ENCODE measurements at regions not wholly inside any gene's neighbourhood (a gene's known extent, or its start where the extent isn't known, plus 50 kb on each side); places are given as distances from the start of the nearest gene placed in this dataset.

DNA sequence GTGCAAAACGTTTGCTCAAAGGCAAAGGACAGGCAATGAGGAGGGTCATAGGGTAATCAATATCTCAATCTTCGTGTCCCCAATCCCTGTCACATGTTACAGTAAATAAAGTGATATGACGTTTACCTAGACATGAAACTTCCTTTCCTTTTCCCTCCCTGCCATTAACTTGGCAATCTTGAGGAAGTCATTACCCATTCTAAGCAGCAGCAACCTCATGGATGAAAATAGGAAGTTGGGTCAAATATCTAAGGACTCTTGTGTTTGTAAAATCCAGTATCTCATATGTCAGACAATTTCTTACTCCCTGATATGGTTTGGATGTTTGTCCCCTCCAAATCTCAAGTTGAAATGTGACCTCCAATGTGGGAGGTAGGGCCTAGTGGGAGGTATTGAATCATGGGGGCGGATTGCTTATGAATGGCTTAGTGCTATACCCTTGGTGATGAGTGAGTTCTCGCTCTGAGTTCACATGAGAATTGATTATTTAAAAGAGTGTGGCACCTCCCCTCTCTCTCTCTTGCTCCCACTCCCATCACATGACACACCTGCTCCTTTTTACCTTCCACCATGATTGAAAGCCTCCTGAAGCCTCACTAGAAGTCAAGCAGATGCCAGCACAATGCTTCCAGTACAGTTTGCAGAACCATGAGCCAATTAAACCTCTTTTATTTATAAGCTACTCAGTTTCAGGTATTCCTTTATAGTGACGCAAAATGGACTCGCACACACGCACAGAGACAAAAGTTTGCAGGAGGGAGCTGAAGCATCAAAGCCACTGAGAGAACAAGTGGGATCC lies 545.9 kb upstream of the JARID2 start (continued):
- TF ChIP-seq CTCF (conservative IDR thresholded peaks at IDR 0.05; ENCODE audit: low read depth in 2 of 2): no peak
- TF ChIP-seq EZH2 (IDR thresholded peaks at IDR 0.05; ENCODE audit: low read depth, unreplicated experiment): no peak
- no peak for TF ChIP-seq POLR2AphosphoS5 (IDR thresholded peaks at IDR 0.05; ENCODE audit: low read depth)

DNA sequence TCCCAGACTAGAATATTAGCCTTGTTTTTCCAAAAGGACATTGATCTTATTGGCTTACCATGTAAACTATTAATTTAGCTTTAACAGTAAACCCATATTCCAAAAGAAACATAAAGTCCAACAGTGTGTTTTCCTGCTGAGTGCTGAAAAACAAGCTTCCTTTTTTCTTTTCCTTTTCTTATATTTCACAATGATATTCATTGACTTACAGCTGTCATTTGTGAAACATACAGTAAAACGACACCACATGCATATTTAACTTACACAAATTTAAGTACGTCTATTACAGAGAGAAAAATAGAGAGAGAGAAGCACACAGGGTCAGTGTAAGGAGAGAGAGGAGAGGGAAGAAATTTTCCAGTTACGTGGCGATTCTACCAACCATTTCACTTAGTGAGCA lies 543.9 kb upstream of the JARID2 start:
- Mint-ChIP-seq H3K4me3 (no peak overlapping the region), H3K27me3 (ENCODE audit: insufficient read depth, low read depth, poor library complexity) (peaks cover 2% of the 10 kb centered on the region), H3K27ac (no peak overlapping the region), H3K4me1 (no peaks in the 10 kb centered on the region; the same call in 2 of the 3 replicates), H3K36me3 (ENCODE audit: low read depth) (no peaks in the 10 kb centered on the region), H3K9me3 (peaks cover 6% of the 10 kb centered on the region)
- H3K4me1 ChIP-seq (ENCODE audit: insufficient read depth): 0 out of 2 replicates have a peak, but pooled peaks cover 6% of the 10 kb centered on the region
- H3K36me3 ChIP-seq (ENCODE audit: insufficient read depth): no peaks in the 10 kb centered on the region
- 0 out of 2 replicates have a peak, but pooled peaks cover 4% of the 10 kb centered on the region for H3K9me2 ChIP-seq (ENCODE audit: insufficient read depth)
- no peak for DNase-seq (ENCODE audit: low spot score)
- H3F3A ChIP-seq (replicated peaks; ENCODE audit: low read depth): no peaks in the 10 kb centered on the region
- no peak overlapping the region for H3K4me3 ChIP-seq
- TF ChIP-seq EZH2phosphoT487 (IDR thresholded peaks at IDR 0.05; ENCODE audit: unreplicated experiment) (no peak), STAT1 (IDR thresholded peaks at IDR 0.05; ENCODE audit: unreplicated experiment) (no peak), NANOG (IDR thresholded peaks at IDR 0.05; ENCODE audit: borderline replicate concordance) (no peak), POLR2AphosphoS5 (IDR thresholded peaks at IDR 0.05; ENCODE audit: low read depth) (no peak)
- TF ChIP-seq, protein P1, sequence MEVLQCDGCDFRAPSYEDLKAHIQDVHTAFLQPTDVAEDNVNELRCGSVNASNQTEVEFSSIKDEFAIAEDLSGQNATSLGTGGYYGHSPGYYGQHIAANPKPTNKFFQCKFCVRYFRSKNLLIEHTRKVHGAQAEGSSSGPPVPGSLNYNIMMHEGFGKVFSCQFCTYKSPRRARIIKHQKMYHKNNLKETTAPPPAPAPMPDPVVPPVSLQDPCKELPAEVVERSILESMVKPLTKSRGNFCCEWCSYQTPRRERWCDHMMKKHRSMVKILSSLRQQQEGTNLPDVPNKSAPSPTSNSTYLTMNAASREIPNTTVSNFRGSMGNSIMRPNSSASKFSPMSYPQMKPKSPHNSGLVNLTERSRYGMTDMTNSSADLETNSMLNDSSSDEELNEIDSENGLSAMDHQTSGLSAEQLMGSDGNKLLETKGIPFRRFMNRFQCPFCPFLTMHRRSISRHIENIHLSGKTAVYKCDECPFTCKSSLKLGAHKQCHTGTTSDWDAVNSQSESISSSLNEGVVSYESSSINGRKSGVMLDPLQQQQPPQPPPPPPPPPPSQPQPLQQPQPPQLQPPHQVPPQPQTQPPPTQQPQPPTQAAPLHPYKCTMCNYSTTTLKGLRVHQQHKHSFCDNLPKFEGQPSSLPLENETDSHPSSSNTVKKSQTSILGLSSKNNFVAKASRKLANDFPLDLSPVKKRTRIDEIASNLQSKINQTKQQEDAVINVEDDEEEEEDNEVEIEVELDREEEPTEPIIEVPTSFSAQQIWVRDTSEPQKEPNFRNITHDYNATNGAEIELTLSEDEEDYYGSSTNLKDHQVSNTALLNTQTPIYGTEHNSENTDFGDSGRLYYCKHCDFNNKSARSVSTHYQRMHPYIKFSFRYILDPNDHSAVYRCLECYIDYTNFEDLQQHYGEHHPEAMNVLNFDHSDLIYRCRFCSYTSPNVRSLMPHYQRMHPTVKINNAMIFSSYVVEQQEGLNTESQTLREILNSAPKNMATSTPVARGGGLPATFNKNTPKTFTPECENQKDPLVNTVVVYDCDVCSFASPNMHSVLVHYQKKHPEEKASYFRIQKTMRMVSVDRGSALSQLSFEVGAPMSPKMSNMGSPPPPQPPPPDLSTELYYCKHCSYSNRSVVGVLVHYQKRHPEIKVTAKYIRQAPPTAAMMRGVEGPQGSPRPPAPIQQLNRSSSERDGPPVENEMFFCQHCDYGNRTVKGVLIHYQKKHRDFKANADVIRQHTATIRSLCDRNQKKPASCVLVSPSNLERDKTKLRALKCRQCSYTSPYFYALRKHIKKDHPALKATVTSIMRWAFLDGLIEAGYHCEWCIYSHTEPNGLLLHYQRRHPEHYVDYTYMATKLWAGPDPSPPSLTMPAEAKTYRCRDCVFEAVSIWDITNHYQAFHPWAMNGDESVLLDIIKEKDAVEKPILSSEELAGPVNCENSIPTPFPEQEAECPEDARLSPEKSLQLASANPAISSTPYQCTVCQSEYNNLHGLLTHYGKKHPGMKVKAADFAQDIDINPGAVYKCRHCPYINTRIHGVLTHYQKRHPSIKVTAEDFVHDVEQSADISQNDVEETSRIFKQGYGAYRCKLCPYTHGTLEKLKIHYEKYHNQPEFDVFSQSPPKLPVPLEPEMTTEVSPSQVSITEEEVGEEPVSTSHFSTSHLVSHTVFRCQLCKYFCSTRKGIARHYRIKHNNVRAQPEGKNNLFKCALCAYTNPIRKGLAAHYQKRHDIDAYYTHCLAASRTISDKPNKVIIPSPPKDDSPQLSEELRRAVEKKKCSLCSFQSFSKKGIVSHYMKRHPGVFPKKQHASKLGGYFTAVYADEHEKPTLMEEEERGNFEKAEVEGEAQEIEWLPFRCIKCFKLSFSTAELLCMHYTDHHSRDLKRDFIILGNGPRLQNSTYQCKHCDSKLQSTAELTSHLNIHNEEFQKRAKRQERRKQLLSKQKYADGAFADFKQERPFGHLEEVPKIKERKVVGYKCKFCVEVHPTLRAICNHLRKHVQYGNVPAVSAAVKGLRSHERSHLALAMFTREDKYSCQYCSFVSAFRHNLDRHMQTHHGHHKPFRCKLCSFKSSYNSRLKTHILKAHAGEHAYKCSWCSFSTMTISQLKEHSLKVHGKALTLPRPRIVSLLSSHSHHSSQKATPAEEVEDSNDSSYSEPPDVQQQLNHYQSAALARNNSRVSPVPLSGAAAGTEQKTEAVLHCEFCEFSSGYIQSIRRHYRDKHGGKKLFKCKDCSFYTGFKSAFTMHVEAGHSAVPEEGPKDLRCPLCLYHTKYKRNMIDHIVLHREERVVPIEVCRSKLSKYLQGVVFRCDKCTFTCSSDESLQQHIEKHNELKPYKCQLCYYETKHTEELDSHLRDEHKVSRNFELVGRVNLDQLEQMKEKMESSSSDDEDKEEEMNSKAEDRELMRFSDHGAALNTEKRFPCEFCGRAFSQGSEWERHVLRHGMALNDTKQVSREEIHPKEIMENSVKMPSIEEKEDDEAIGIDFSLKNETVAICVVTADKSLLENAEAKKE (CRISPR knock-in tag; IDR thresholded peaks at IDR 0.05): no peak
- TF ChIP-seq, protein P2, sequence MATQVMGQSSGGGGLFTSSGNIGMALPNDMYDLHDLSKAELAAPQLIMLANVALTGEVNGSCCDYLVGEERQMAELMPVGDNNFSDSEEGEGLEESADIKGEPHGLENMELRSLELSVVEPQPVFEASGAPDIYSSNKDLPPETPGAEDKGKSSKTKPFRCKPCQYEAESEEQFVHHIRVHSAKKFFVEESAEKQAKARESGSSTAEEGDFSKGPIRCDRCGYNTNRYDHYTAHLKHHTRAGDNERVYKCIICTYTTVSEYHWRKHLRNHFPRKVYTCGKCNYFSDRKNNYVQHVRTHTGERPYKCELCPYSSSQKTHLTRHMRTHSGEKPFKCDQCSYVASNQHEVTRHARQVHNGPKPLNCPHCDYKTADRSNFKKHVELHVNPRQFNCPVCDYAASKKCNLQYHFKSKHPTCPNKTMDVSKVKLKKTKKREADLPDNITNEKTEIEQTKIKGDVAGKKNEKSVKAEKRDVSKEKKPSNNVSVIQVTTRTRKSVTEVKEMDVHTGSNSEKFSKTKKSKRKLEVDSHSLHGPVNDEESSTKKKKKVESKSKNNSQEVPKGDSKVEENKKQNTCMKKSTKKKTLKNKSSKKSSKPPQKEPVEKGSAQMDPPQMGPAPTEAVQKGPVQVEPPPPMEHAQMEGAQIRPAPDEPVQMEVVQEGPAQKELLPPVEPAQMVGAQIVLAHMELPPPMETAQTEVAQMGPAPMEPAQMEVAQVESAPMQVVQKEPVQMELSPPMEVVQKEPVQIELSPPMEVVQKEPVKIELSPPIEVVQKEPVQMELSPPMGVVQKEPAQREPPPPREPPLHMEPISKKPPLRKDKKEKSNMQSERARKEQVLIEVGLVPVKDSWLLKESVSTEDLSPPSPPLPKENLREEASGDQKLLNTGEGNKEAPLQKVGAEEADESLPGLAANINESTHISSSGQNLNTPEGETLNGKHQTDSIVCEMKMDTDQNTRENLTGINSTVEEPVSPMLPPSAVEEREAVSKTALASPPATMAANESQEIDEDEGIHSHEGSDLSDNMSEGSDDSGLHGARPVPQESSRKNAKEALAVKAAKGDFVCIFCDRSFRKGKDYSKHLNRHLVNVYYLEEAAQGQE (IDR thresholded peaks at IDR 0.05; ENCODE audit: unreplicated experiment): no peak
- no peaks in the 10 kb centered on the region for H4K20me1 ChIP-seq (replicated peaks; ENCODE audit: insufficient read depth)
- H3K79me2 ChIP-seq (replicated peaks; ENCODE audit: insufficient read depth): no peaks in the 10 kb centered on the region
- no peak overlapping the region for H2AFZ ChIP-seq
- H3K4me2 ChIP-seq: no peak overlapping the region
- no peaks in the 10 kb centered on the region for H3K27me3 ChIP-seq (ENCODE audit: insufficient read depth)
- no peak overlapping the region for H3K27ac ChIP-seq (ENCODE audit: low read depth)
- no peak for ATAC-seq
